ENCODE measurements at regions not wholly inside any gene's neighbourhood (a gene's known extent, or its start where the extent isn't known, plus 50 kb on each side); places are given as distances from the start of the nearest gene placed in this dataset.
A peak's percentile ranks its signal among the peaks of the same experiment; 100 is the strongest.
"Not testable (repeated sequence)": the region's sequence is repeated elsewhere in the genome, so short reads cannot be mapped to it uniquely, and the experiment has no call there.

- no peak for DNase-seq
- TF ChIP-seq GATA1 (IDR thresholded peaks at IDR 0.05; ENCODE audit: low read depth, low read length) (no peak), POLR2A (IDR thresholded peaks at IDR 0.05; ENCODE audit: low read length) (no peak)
Measured at GRCh38 chr6:51200676-51201075, 382.0 kb downstream of the TFAP2B start.

- not testable (repeated sequence) for DNase-seq
Measured at GRCh38 chr6:51202653-51203052, 384.0 kb downstream of the TFAP2B start.

- no peak for TF ChIP-seq POLR2A (IDR thresholded peaks at IDR 0.05; ENCODE audit: low read length)
- no peak for TF ChIP-seq GATA1 (IDR thresholded peaks at IDR 0.05; ENCODE audit: low read depth, low read length)
- DNase-seq, result peak in 1 of 2 experiments; percentile 17
Measured at GRCh38 chr6:51203504-51203903, 384.8 kb downstream of the TFAP2B start.

GRCh38 chr6:51206686-51207085 lies 388.0 kb downstream of the TFAP2B start:
- DNase-seq, result not testable (repeated sequence)

- DNase-seq, result no peak
- TF ChIP-seq GATA1 (IDR thresholded peaks at IDR 0.05; ENCODE audit: low read depth, low read length) (no peak), POLR2A (IDR thresholded peaks at IDR 0.05; ENCODE audit: low read length) (no peak)
Measured at GRCh38 chr6:51209651-51210050, 391.0 kb downstream of the TFAP2B start.

- no peak for DNase-seq
- TF ChIP-seq GATA1 (IDR thresholded peaks at IDR 0.05; ENCODE audit: low read depth, low read length), result no peak
- no peak for TF ChIP-seq POLR2A (IDR thresholded peaks at IDR 0.05; ENCODE audit: low read length)
Measured at GRCh38 chr6:51213811-51214210, 395.1 kb downstream of the TFAP2B start.

GRCh38 chr6:51214442-51214841 lies 395.8 kb downstream of the TFAP2B start:
- no peak for TF ChIP-seq POLR2A (IDR thresholded peaks at IDR 0.05; ENCODE audit: low read length)
- TF ChIP-seq GATA1 (IDR thresholded peaks at IDR 0.05; ENCODE audit: low read depth, low read length), result no peak
- no peak for DNase-seq

- no peak for DNase-seq
- TF ChIP-seq POLR2A (IDR thresholded peaks at IDR 0.05; ENCODE audit: low read length) (no peak), GATA1 (IDR thresholded peaks at IDR 0.05; ENCODE audit: low read depth, low read length) (no peak)
Measured at GRCh38 chr6:51218181-51218580, 399.5 kb downstream of the TFAP2B start.

GRCh38 chr6:51224580-51225240 lies 406.0 kb downstream of the TFAP2B start:
- not testable (repeated sequence) for DNase-seq

- TF ChIP-seq GATA1 (IDR thresholded peaks at IDR 0.05; ENCODE audit: low read depth, low read length) (no peak), POLR2A (IDR thresholded peaks at IDR 0.05; ENCODE audit: low read length) (no peak)
- DNase-seq, result no peak
Measured at GRCh38 chr6:51241376-51241775, 422.7 kb downstream of the TFAP2B start.

- no peak for TF ChIP-seq POLR2A (IDR thresholded peaks at IDR 0.05; ENCODE audit: low read length)
- no peak for TF ChIP-seq GATA1 (IDR thresholded peaks at IDR 0.05; ENCODE audit: low read depth, low read length)
- no peak for DNase-seq
Measured at GRCh38 chr6:51249798-51250197, 431.1 kb downstream of the TFAP2B start.

GRCh38 chr6:51250317-51250716 lies 431.6 kb downstream of the TFAP2B start:
- no peak for DNase-seq
- no peak for TF ChIP-seq GATA1 (IDR thresholded peaks at IDR 0.05; ENCODE audit: low read depth, low read length)
- TF ChIP-seq POLR2A (IDR thresholded peaks at IDR 0.05; ENCODE audit: low read length), result no peak

GRCh38 chr6:51257938-51258337 lies 439.3 kb downstream of the TFAP2B start:
- no peak for TF ChIP-seq GATA1 (IDR thresholded peaks at IDR 0.05; ENCODE audit: low read depth, low read length)
- DNase-seq, result no peak

- TF ChIP-seq POLR2A (IDR thresholded peaks at IDR 0.05; ENCODE audit: low read length) (no peak), GATA1 (IDR thresholded peaks at IDR 0.05; ENCODE audit: low read depth, low read length) (no peak)
Measured at GRCh38 chr6:51260003-51260402, 441.3 kb downstream of the TFAP2B start.

GRCh38 chr6:51261691-51262090 lies 443.0 kb downstream of the TFAP2B start:
- DNase-seq, result no peak
- no peak for TF ChIP-seq GATA1 (IDR thresholded peaks at IDR 0.05; ENCODE audit: low read depth, low read length)
- no peak for TF ChIP-seq POLR2A (IDR thresholded peaks at IDR 0.05; ENCODE audit: low read length)

More at GRCh38 chr6:51260003-51260402, 441.3 kb downstream of the TFAP2B start:
- DNase-seq, result no peak

- TF ChIP-seq GATA1 (IDR thresholded peaks at IDR 0.05; ENCODE audit: low read depth, low read length), result no peak
- no peak for TF ChIP-seq POLR2A (IDR thresholded peaks at IDR 0.05; ENCODE audit: low read length)
- no peak for DNase-seq
Measured at GRCh38 chr6:51265426-51265825, 446.8 kb downstream of the TFAP2B start.

Data from erythroblast (primary cell).